GM21737 (cell line): ENCODE measurements at regions not wholly inside any gene's neighbourhood (a gene's known extent, or its start where the extent isn't known, plus 50 kb on each side); places are given as distances from the start of the nearest gene placed in this dataset.
"Not testable (repeated sequence)": the region's sequence is repeated elsewhere in the genome, so short reads cannot be mapped to it uniquely, and the experiment has no call there.

Experiments
- ATAC-seq: cut with Tn5 transposase; IDR thresholded peaks from one replicate; pipeline ENCODE4 v1.9.1; 2021; ENCODE audit warnings: mild to moderate bottlenecking, moderate library complexity; ENCODE audit not compliant: unreplicated experiment

DNA sequence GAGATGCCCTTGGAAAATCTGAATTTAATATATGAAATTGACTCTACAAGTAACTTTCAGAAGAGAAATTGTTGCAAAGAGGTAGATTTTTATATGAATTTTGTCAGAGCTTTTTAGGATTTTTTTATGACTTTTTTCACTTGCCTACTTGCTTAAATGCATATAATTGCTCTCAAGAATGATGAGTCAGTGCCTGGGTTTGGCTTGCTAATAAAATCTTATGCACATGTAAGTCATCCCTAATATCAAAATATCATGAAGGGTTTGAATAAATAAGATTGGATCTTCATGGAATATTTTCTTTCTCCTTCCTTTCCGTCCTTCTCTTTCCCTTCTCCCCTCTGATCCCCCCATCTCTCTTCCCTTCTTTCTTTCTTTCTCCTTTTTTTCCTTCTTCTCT, 354.1 kb downstream of the TXNL1 start:
- no peak for ATAC-seq

DNA sequence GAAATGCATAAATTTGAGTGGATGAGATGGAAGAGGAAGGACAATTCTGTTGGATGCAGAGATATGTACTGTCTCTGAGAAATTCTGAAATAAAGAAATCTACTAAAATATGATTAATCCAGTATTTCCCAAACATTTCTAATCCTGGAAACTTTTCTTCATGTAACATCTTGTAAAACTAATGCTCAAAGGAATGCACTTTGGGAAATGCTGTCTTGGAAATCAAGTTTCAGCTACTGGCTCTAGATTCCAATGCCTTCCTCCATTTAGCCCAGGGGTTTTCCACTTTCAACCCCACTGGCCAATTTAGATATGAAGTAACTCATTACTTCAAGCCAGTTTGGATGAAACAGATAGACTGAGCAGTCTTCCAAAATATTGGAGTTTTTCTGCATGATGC, 355.1 kb downstream of the TXNL1 start:
- ATAC-seq = no peak

DNA sequence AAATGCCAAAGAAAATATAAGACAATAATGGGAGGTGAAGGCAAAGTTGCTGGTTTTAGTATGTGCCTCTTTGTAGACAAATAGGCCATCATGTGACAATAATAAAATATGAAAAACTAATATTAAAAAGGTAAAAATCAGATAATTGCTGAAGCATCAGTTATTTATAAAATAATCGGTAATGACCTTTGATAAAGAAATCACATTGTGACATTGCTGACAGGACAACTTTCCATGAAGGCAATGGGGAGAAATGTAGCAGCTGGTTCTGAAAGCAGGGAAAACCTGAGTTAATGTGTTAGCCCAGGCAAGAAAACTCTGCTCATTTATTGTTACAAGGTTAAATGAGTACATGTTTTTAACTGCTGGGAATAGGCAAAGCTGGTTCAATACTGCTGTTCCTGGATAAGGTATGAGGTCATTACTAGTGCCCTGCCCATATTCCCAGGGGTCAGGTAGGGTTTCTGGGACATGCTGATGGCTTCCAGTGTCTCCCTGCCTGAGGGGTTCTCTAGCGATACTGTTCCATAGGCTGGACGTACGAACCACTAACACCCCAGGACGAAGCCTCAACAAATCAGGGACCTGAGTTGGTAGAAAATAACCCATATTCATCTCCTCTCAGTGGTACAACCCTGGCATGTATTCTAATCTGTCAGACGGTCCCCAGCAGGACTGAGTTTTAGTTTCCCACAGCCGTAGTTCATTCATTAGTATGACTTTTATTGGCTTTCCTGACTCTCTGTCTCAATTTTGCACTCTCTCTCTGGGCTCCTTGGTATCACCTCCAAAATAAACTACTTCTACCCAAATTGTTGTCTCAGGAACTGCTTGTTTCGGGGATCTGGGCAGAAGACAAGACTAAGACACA, 355.9 kb downstream of the TXNL1 start:
- ATAC-seq = no peak

DNA sequence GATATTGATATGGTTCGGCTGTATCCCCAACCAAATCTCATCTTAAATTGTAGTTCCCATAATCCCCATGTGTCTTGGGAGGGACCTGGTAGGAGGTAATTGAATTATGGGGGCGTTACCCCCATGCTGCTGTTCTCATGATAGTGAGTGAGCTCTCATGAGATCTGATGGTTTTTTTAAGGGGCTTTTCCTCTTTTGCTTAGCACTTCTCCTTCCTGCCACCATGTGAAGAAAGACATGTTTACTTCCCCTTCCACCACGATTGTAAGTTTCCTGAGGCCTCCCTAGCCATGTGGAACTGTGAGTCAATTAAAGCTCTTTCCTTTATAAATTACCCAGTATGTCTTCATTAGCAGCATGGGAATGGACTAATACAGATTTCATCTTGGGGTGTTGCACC, 358.6 kb downstream of the TXNL1 start:
- ATAC-seq = not testable (repeated sequence)

DNA sequence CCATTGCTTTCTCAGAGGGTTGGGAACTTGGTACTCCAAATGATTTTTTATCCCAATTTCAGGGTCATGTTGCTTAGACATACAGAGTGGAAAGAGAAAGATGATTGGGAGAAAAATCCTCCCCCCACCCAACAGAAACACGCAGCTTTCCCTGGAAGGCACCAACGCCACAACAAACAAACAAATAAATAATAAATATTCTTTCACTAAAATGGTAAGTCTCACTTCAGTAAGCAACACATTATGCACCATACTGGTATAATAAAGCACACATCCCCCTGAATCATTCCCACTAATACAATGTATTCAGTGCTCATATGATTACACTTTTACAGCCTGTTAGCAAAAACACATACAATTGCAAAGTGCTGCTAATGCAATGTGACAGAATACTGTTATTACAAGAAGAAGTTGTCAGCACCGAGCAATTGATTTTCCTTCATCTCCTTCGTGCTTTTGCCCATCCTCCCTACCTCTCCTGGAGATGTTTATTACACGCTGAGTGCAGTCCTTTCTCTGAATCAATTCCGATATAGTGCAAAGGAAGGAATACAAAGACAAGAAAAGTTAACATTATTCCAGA, 359.9 kb downstream of the TXNL1 start:
- no peak for ATAC-seq

DNA sequence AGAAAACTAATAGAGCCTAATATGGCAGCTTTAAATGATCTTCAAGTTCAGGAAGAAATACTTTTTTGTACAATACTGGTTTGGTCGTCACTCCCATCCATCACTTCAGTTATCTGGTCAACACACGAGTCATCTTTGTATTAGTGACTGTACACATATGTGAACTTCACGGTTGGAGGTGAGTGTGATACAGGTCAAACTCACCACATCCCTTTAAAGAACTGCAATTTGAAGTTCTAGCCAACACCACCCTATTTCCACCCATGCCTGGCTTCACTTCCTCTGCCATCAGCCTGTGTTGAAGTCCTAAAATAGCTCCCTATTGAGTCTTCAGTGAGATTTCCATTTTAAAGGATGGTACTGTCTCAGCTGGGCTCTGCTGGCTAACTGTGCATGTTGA, 361.9 kb downstream of the TXNL1 start:
- no peak for ATAC-seq

DNA sequence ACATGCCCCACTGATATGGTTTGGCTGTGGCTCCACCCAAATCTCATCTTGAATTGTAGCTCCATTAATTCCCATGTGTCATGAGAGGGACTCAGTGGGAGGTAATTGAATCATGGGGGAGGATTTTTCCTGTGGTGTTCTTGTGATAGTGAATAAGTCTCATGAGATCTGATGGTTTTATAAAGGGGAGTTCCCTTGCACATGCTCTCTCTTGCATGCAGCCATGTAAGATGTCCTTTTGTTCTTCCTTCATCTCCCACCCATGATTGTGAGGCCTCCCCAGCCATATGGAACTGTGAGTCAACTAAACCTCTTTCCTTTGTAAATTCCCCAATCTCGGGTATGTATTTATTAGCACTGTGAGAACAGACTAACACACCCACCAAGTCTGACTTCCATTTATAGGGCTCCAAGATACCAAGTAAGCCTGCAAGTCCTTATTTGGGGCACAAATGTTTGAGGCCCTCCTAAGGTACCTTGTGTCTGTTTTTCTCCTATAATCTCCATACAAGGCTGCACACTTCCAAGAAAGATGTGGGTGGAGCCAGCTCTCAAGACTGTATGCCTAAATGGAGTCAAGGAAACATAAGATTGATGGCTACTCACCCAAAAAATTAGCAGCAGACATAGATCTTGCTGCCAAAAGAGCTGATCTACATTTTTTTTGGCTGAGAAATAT, 364.7 kb downstream of the TXNL1 start:
- no peak for ATAC-seq

DNA sequence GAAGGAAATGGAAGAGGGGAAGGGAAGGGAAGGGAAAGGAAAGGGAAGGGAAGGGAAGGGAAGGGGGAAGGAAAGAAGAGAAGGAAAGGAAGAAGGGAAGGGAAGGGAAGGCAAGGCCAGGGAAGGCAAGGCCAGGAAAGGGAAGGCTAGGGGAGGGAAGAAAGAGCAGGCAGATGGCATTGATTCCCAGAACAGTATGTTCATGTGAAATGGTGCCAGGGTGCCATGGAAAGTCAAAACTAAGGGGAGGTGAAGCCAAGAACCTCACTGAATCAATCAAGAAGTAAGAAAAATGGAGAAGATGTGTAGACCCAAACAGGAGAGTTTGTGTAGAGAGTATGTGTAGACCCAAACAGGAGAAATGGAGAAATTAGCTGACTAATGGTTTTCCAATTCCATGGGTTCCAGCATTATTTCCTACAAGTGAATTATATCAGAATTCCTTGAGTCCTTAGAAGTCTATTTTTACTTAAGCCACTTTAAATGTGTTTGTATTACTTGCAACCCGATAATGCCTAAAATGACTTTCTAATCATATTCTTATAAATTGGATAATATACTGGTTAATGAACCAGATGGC, 367.6 kb downstream of the TXNL1 start:
- no peak for ATAC-seq

DNA sequence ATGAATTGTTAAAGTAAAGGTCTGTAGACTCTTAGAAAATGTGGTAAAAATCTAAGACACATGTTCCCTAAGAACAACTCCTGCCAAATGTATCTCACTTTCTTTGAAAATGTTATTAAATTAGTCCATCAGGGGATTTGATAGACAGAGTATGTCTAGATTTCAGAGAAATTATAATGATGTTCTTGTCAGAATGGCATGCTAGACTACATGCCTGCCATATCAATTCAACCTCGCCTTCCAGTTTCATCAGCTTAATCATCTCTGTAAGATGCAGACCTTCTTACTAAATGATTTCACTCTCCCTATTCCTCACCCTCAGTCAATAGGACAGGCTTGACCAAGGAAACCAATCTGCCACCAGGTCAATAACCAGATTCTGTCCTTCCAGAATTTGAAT, 368.4 kb downstream of the TXNL1 start:
- ATAC-seq = no peak

DNA sequence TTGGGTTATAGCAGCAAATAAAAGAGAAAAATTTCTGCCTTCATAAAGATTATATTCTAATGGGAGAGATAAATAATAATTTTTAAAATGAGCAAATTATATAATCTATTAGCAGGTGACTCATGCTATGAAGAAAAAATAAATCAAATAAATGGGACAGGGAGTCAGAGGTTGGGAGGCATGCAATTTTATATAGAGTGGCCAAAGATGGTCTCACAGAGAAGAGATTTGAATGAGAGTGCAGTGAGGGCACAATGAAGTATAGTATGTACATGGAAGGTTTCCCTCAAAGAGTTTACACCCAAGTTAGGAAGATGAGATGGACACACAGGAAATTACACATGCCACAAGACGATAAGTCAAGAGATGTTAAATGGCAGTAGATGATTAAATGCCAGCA, 369.4 kb downstream of the TXNL1 start:
- ATAC-seq = no peak

DNA sequence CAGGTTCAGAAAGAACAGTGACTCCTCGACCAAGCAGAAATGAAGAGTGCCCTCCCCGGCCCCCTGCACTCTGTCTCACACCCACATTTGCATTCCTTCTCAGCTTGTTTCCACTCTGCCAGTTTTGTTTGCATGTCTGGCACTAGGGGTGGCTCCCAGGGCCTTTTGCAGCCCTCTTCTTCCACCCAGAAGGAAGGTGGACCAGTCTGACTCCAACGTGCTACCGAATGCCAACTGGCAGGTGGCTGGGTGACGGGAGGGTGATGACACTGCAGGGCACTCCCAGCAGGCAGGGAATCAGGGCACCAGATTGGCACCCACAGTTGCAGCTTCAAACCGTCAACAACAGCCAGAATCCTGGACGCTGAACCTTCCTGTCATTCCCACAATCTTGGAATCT, 371.1 kb downstream of the TXNL1 start:
- ATAC-seq = no peak

DNA sequence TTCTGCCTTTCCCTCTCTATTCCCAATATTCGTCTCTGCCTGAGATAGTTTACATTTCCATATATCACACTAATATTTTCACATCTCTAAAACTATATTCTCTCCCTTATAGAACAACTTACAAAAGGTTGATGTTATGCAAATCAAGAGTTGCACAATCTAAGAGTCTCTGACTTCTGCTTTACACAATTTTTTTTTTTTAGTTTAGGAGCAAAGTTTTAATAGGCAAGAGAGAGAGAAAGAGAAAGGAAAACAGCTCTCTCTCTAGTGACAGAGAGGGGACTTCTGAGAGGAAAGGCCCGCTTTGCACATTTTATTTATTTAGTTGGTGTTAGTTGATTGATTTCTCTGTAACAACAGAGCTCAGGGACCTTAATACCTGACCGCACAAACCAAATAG, 380.2 kb downstream of the TXNL1 start:
- no peak for ATAC-seq

DNA sequence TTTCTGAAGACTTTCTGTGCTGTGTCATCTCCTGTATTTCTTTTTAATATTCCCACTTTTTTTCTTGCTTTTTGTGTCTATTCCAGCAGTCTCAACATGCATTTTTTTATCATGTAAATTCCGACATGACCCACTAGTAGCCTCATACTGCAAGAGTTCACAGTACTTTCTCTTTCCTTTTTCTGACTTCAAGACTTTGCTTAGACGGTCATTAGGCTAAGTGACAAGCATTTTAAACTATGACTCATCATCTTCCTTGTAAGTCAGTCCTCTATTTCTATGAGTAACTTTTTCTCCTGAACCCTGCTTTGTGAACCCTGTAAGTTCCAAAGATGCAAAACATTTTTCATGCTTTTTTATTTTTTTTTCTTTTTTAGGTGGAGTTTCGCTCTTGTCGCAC, 381.2 kb downstream of the TXNL1 start:
- ATAC-seq = no peak

DNA sequence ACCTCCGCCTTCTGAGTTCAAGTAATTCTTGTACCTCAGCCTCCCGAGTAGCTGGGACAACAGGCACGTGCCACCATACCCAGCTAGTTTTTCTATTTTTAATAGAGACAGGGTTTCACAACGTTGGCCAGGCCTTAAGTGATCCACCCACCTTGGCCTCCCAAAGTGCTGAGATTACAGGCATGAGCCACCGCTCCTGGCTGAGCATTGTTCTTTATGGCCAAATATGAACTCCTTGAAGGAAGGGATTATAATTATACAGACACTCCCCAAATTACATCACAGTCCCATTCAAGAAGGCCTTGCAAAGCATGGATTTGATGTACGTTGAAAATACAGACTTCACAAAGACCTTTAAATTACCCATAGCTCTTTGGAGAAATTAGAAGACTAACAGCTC, 381.7 kb downstream of the TXNL1 start:
- no peak for ATAC-seq

DNA sequence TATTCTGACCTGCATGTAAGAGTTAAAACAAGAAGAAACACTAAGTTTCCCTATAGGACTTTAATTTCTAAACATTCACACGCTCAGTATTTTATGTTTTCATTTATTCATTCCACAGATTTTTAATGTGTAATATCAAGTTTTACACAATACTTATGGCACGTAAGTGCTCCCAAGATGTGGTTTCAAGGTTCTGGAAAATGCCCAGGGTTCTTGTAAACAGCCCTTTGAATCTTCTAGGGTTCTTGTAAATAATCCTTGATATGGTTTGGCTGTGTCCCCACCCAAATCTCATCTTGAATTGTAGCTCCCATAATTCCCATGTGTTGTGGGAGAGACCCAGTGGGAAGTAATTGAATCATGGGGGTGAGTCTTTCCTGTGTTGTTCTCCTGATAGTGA, 383.0 kb downstream of the TXNL1 start:
- no peak for ATAC-seq

DNA sequence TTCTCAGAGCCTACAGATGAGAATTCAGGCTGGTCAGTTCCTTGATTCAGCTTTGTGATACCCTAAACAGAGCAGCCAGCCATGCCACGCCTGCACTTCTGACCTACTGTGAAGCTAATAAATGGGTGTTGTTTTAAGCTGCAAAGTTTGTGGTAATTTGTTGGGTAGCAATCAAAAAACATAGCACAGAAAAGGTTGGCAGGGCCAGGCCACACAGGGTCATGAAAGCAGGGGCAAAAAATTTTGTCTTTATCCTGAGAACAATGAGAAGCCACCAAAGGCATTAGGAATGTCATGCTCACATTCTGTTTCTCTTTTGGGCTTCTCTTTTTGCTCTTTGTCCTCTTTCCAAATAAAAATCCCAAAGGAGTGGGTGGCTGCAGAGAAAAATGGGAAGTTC, 385.9 kb downstream of the TXNL1 start:
- no peak for ATAC-seq

DNA sequence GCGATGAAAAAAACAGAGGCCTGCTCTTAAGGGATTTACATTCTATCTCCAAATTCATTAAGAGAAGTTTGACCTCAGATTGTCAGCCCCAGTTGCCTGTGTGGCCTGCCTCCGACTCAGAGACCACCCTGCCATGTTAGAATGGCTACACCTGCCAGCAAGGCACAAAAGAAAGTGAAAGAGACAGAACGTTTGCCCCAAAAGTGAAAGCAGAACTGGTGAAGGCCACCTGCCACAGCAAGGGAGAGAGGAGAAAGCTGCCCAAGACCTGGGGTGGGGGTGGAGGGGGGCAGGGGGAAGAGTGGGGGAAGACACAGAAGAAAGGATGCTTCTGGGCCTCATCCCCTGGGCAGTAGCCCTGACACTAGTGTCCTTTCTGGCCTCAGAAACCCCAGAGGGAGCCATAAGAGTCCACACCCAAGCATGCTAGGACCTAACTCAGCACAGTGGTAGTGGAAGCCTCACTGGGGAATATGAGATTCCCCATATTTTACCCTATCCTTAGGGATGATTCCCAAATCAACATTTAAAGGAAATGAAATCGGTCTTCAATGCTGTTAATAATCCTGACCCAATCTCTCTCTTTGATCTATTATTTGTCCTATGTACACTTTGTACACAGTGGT, 389.7 kb downstream of the TXNL1 start:
- peak; percentile 97 for ATAC-seq

DNA sequence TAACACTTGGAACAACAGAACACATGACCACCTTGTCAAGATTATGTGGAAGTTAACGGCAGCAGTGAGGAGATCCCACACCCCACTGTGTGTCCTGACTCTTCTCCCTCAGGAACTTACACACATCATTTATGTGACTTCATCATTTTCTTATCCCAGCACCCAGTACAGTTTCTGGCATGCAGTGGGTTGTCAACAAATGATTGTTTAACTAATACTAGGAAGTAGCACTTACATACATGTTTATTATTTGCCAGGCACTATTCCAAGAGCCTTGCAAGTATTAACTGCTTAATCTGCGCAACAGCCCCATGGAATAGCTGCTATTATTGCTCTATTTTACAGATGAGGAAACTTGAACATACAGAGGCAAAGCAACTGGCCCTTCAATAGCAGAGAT, 391.5 kb downstream of the TXNL1 start:
- ATAC-seq = no peak

DNA sequence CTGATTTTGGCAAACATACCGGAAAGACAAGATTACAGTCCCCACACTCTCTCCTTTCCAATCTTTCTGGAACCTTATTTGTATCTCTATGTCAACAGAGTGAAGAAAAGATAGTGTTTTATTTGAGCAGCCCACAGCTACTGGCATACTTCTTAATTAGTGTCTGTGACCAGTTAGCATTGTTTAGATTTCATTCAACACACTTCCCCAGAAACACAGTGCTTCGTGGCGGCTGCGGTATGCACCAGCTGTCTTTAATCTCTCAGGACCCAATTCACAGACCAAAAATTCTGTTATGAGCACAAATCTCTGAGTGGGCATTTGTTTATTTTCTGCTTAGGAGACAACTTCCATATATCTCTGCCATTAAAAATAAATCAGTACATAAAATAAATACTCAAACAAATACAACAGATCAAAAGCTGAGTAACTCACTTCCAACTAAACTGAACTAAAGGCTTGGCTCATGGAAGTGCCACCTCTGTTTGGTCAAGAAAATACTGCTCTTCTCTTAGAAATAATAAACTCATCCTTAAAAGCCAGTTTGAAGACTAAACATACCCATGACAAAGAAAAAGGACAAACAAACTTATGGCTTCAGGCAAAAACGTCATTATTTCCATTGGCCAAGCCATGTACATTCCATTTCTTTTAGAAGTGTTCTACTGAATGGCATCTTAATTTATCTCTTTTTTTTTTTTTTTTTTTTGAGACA, 392.4 kb downstream of the TXNL1 start:
- ATAC-seq = no peak

DNA sequence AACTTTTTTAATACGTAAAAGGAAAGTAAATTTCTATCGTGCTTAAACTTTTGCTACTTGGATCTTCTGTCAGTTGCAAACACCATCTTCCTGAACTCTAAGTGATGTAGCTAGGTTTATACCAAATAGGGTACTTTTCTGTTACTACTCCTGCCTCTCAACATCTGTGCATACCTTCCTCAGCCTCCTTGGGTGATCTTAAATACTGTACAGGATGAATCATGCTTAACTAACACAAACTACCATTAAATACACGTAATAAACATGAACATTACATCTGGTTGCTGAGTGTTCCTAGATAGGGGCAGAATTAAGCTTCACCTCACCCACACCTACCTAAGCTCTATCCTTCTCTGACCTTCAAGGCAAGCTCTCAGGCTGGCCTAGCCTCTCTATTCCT, 398.0 kb downstream of the TXNL1 start:
- no peak for ATAC-seq

DNA sequence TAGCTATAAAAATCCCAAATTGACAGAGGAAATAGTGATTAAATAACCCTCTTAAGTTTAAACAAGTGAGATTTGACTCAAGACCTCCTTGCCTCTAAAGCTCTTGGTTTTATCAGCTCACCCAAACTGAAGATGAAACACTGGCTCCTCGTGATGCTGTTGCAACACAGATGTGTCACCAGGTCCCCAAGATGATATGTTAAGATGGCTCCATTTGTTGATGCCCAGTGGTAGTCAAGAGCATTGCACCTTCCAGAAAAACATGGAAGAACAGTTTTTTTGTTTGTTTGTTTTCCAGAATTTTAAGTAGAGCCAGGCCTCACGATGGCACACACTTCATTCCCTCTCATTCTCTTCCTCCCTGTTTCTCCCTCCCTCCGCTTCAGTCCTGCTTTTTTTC, 399.8 kb downstream of the TXNL1 start:
- no peak for ATAC-seq
